ENCODE measurements at regions not wholly inside any gene's neighbourhood (a gene's known extent, or its start where the extent isn't known, plus 50 kb on each side); places are given as distances from the start of the nearest gene placed in this dataset.

DNA sequence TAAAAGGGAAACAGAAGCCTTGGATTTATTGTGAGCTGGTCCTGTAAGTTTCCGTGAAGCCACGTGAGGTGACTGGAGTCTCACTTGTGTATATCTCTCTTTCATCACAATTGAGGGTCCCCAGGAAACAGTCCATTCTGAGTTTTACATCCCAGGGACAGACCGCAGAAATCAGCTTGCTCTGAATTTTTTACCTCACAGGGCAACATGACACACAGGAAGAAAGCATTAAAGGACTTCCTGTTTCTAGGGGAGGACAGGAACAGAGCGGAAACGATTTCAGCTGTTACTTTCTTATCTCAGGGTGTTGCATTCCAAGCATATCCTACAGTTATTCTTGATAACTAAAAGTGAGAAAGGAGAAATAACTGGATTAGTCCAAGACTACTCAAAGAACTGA is 553.5 kb downstream of the TRAM1L1 start:
- TF ChIP-seq, protein P1, sequence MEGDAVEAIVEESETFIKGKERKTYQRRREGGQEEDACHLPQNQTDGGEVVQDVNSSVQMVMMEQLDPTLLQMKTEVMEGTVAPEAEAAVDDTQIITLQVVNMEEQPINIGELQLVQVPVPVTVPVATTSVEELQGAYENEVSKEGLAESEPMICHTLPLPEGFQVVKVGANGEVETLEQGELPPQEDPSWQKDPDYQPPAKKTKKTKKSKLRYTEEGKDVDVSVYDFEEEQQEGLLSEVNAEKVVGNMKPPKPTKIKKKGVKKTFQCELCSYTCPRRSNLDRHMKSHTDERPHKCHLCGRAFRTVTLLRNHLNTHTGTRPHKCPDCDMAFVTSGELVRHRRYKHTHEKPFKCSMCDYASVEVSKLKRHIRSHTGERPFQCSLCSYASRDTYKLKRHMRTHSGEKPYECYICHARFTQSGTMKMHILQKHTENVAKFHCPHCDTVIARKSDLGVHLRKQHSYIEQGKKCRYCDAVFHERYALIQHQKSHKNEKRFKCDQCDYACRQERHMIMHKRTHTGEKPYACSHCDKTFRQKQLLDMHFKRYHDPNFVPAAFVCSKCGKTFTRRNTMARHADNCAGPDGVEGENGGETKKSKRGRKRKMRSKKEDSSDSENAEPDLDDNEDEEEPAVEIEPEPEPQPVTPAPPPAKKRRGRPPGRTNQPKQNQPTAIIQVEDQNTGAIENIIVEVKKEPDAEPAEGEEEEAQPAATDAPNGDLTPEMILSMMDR (IDR thresholded peaks at IDR 0.05), result no peak
- no peak for TF ChIP-seq POLR2AphosphoS5 (IDR thresholded peaks at IDR 0.05)
- no peak for TF ChIP-seq POLR2A (IDR thresholded peaks at IDR 0.05)
- intact Hi-C loops (cut with DNase I), result no loop called here
- DNase-seq (ENCODE audit: low spot score), result no peak
- no peaks in the 10 kb centered on the region for H3K4me1 ChIP-seq (replicated peaks)
- no peak overlapping the region for H3K27ac ChIP-seq
- H3K36me3 ChIP-seq, result no peaks in the 10 kb centered on the region
- no peaks in the 10 kb centered on the region for H3K9me3 ChIP-seq
- H3K27me3 ChIP-seq (replicated peaks; ENCODE audit: insufficient read depth), result no peaks in the 10 kb centered on the region
- 75% methylated on average over 5 of the region's 5 CpGs for WGBS
- H3K4me3 ChIP-seq, result no peak overlapping the region

DNA sequence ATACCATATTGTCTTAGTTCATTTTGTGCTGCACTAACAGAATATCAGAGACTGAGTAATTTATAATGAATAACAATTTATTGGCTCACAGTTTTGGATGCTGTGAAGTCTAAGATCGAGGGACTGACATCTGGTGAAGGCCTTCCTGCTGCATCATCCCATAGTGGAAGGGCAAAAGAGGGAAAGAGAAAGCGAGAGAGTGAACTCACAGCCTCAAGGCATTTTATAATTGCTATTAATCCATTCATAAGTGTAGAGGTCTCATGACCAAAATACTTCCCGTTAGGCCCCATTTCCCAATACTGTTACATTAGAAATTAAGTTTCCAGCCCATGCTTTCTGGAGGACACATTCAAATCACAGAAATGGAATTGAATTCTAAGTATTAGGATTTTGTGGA is 554.4 kb downstream of the TRAM1L1 start:
- intact Hi-C loops (cut with DNase I), result no loop called here
- WGBS, result 81% methylated on average over 3 of the region's 3 CpGs
- TF ChIP-seq, protein P1 (IDR thresholded peaks at IDR 0.05), result no peak
- TF ChIP-seq POLR2A (IDR thresholded peaks at IDR 0.05) (no peak), POLR2AphosphoS5 (IDR thresholded peaks at IDR 0.05) (no peak)

DNA sequence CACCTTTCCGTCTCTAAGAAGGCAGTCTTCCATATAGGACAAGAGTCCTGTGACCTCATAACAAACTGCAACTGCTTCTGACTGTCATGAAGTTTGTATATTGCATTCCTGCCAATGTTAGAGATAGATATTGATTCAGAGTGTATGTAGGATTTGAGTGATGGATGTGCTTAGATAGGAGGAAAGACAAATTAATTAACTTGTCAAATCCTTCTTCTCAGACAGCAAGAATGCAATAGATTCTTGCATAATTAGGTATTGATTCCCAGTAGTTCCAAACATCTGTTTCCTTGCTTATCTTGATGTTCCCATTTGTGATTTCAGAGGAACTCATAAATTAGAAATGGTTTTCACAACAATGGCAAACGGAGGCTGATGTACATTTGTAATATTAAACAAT is 555.3 kb downstream of the TRAM1L1 start:
- Histone ChIP-seq H3K4me1 (replicated peaks) (no peaks in the 10 kb centered on the region), H3K27ac (no peak overlapping the region), H3K36me3 (no peaks in the 10 kb centered on the region), H3K4me3 (no peak overlapping the region), H3K27me3 (replicated peaks; ENCODE audit: insufficient read depth) (no peaks in the 10 kb centered on the region), H3K9me3 (no peaks in the 10 kb centered on the region)
- intact Hi-C loops (cut with DNase I), result no loop called here
- DNase-seq (ENCODE audit: low spot score), result no peak
- TF ChIP-seq, protein P1 (IDR thresholded peaks at IDR 0.05), result no peak
- TF ChIP-seq POLR2A (IDR thresholded peaks at IDR 0.05) (no peak), POLR2AphosphoS5 (IDR thresholded peaks at IDR 0.05) (no peak)
- WGBS, result 52% methylated on average over 2 of the region's 2 CpGs

More for the DNA sequence above, 554.4 kb downstream of the TRAM1L1 start:
- Histone ChIP-seq H3K9me3 (no peaks in the 10 kb centered on the region), H3K4me3 (no peak overlapping the region), H3K36me3 (no peaks in the 10 kb centered on the region), H3K27me3 (replicated peaks; ENCODE audit: insufficient read depth) (no peaks in the 10 kb centered on the region), H3K4me1 (replicated peaks) (no peaks in the 10 kb centered on the region), H3K27ac (no peak overlapping the region)
- no peak for DNase-seq (ENCODE audit: low spot score)

DNA sequence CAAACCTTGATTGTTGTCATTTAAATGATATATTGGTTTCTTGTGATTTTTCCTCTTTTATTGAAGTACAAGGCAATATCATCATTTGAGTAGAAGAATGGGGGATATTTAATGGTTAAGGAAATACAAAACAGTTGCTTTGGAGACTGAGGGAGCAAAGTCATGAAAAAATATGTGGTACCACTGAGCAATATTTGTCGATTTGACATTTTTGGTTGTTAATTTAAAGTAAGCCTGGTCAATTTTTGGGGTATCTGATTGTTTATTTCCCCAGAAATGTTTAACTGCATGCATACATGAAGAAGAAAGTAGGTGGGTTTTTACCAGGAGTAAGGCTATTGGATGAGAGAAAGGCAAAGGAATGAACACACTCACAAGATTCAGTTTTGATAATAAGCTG is 556.2 kb downstream of the TRAM1L1 start:
- no peaks in the 10 kb centered on the region for H3K27me3 ChIP-seq (replicated peaks; ENCODE audit: insufficient read depth)
- 93% methylated on average over 1 of the region's 1 CpG for WGBS
- intact Hi-C loops (cut with DNase I), result no loop called here
- H3K4me1 ChIP-seq (replicated peaks), result no peaks in the 10 kb centered on the region
- H3K36me3 ChIP-seq, result no peaks in the 10 kb centered on the region
- TF ChIP-seq, protein P1 (IDR thresholded peaks at IDR 0.05), result no peak
- TF ChIP-seq POLR2A (IDR thresholded peaks at IDR 0.05) (no peak), POLR2AphosphoS5 (IDR thresholded peaks at IDR 0.05) (no peak)
- H3K27ac ChIP-seq, result no peak overlapping the region
- no peak for DNase-seq (ENCODE audit: low spot score)
- no peaks in the 10 kb centered on the region for H3K9me3 ChIP-seq
- H3K4me3 ChIP-seq, result no peak overlapping the region

DNA sequence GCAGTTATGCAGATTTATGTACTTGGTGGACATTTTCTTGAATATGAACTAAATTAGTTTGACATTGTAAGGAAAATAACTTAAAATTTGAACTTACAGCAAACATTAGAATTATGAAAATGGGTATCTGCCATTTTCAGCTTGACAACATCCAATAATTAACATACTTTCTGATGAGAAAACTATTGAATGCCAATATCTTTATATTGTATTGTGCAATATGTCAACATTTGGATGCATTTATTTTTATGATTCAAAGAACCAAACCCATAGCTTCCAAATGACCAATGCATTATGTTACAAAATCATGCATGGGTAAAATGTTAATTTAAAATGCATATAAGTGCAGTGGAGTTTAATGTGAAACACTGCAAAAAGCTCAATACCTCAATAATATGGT is 562.5 kb downstream of the TRAM1L1 start:
- H3K36me3 ChIP-seq, result no peaks in the 10 kb centered on the region
- H3K27ac ChIP-seq, result no peak overlapping the region
- TF ChIP-seq POLR2A (IDR thresholded peaks at IDR 0.05), result no peak
- TF ChIP-seq, protein P1 (IDR thresholded peaks at IDR 0.05), result no peak
- TF ChIP-seq POLR2AphosphoS5 (IDR thresholded peaks at IDR 0.05), result no peak
- intact Hi-C loops (cut with DNase I), result no loop called here
- no peaks in the 10 kb centered on the region for H3K27me3 ChIP-seq (replicated peaks; ENCODE audit: insufficient read depth)
- H3K9me3 ChIP-seq, result no peaks in the 10 kb centered on the region
- DNase-seq (ENCODE audit: low spot score), result no peak
- no peaks in the 10 kb centered on the region for H3K4me1 ChIP-seq (replicated peaks)
- no peak overlapping the region for H3K4me3 ChIP-seq
